WERI-Rb-1 (cell line): ENCODE measurements at regions not wholly inside any gene's neighbourhood (a gene's known extent, or its start where the extent isn't known, plus 50 kb on each side); places are given as distances from the start of the nearest gene placed in this dataset.
"Not testable (repeated sequence)": the region's sequence is repeated elsewhere in the genome, so short reads cannot be mapped to it uniquely, and the experiment has no call there.

Experiments used
- DNase-seq: peaks from one replicate; pipeline ENCODE4 v3.0.0-alpha.2; 2020
- H3K27ac ChIP-seq: fragments of 250-450 bp; sonication (Bioruptor Pico); 2 replicates; pipeline ENCODE4 v1.5.1; 2020; ENCODE audit warnings: mild to moderate bottlenecking, moderate library complexity
- H3K27me3 ChIP-seq: fragments of 250-450 bp; sonication (Bioruptor Pico); 2 replicates; pipeline ENCODE4 v1.5.1; 2021; ENCODE audit warnings: mild to moderate bottlenecking, low read depth, moderate library complexity; ENCODE audit not compliant: insufficient read depth, severe bottlenecking
- H3K36me3 ChIP-seq: fragments of 250-450 bp; sonication (Bioruptor Pico); 2 replicates; pipeline ENCODE4 v1.5.1; 2020; ENCODE audit warnings: mild to moderate bottlenecking, moderate library complexity
- H3K4me3 ChIP-seq: 2 replicates; pipeline ENCODE4 v1.5.1; 2011; ENCODE audit warnings: low read depth, mild to moderate bottlenecking, control low read depth, low read length
- H3K9me3 ChIP-seq: fragments of 250-450 bp; sonication (Bioruptor Pico); 2 replicates; pipeline ENCODE4 v1.5.1; 2021; ENCODE audit warnings: mild to moderate bottlenecking, moderate library complexity; ENCODE audit not compliant: severe bottlenecking
- CTCF ChIP-seq: IDR thresholded peaks from 2 replicates; pipeline ENCODE4 v1.5.1; 2011; ENCODE audit warnings: low read depth, mild to moderate bottlenecking, control low read depth, inconsistent platforms, low read length

GRCh38 chr15:68492855-68493254 is 60.9 kb upstream of the ITGA11 start:
- H3K4me3 ChIP-seq = no peak overlapping the region
- no peaks in the 10 kb centered on the region for H3K27me3 ChIP-seq
- TF ChIP-seq CTCF = no peak
- no peaks in the 10 kb centered on the region for H3K36me3 ChIP-seq
- no peaks in the 10 kb centered on the region for H3K9me3 ChIP-seq
- no peak for DNase-seq
- H3K27ac ChIP-seq = no peak overlapping the region

GRCh38 chr15:68493629-68494028 is 61.7 kb upstream of the ITGA11 start:
- Histone ChIP-seq H3K27ac (no peak overlapping the region), H3K4me3 (no peak overlapping the region), H3K36me3 (no peaks in the 10 kb centered on the region), H3K27me3 (no peaks in the 10 kb centered on the region), H3K9me3 (no peaks in the 10 kb centered on the region)
- DNase-seq = no peak
- TF ChIP-seq CTCF = no peak

- H3K4me3 ChIP-seq = no peak overlapping the region
- H3K36me3 ChIP-seq = no peaks in the 10 kb centered on the region
- H3K27me3 ChIP-seq = no peaks in the 10 kb centered on the region
- no peak overlapping the region for H3K27ac ChIP-seq
- no peaks in the 10 kb centered on the region for H3K9me3 ChIP-seq
- DNase-seq = no peak
- no peak for TF ChIP-seq CTCF
Measured at GRCh38 chr15:68494573-68495110, 62.7 kb upstream of the ITGA11 start.

- no peaks in the 10 kb centered on the region for H3K36me3 ChIP-seq
- TF ChIP-seq CTCF = no peak
Measured at GRCh38 chr15:68495221-68495950, 63.4 kb upstream of the ITGA11 start.

GRCh38 chr15:68495981-68496705 is 64.2 kb upstream of the ITGA11 start:
- TF ChIP-seq CTCF = no peak
- Histone ChIP-seq H3K4me3 (no peak overlapping the region), H3K9me3 (no peaks in the 10 kb centered on the region), H3K36me3 (no peaks in the 10 kb centered on the region), H3K27me3 (no peaks in the 10 kb centered on the region), H3K27ac (no peak overlapping the region)
- no peak for DNase-seq

More at GRCh38 chr15:68495221-68495950, 63.4 kb upstream of the ITGA11 start:
- Histone ChIP-seq H3K9me3 (no peaks in the 10 kb centered on the region), H3K4me3 (no peak overlapping the region), H3K27me3 (no peaks in the 10 kb centered on the region), H3K27ac (no peak overlapping the region)
- no peak for DNase-seq

- not testable (repeated sequence) for H3K4me3 ChIP-seq, H3K9me3 ChIP-seq, H3K36me3 ChIP-seq, H3K27me3 ChIP-seq, H3K27ac ChIP-seq, DNase-seq
Measured at GRCh38 chr15:68496751-68497150, 64.8 kb upstream of the ITGA11 start.
